Nephron (organoid): ENCODE measurements at regions not wholly inside any gene's neighbourhood (a gene's known extent, or its start where the extent isn't known, plus 50 kb on each side); places are given as distances from the start of the nearest gene placed in this dataset.
"Not testable (repeated sequence)": the region's sequence is repeated elsewhere in the genome, so short reads cannot be mapped to it uniquely, and the experiment has no call there.

Experiments used
- H3K27ac Mint-ChIP-seq, 3 experiments: 2 replicates each; pipeline ENCODE4 v1.8.0; 2020; ENCODE audit warnings: mixed read lengths in 3 of 3, mild to moderate bottlenecking in 2 of 3, moderate library complexity in 1 of 3
- H3K27me3 Mint-ChIP-seq: 2 replicates; pipeline ENCODE4 v1.8.0; 2021; ENCODE audit warnings: low read depth, mild to moderate bottlenecking, moderate library complexity, mixed read lengths
- H3K36me3 Mint-ChIP-seq: 2 replicates; pipeline ENCODE4 v1.8.0; 2020; ENCODE audit warnings: low read depth, mixed read lengths
- H3K4me1 Mint-ChIP-seq: 2 replicates; pipeline ENCODE4 v1.8.0; 2020; ENCODE audit warnings: mixed read lengths
- H3K4me3 Mint-ChIP-seq, 3 experiments: 2 replicates each; pipeline ENCODE4 v1.8.0; 2020; ENCODE audit warnings: mild to moderate bottlenecking in 3 of 3, mixed read lengths in 3 of 3, moderate library complexity in 2 of 3
- H3K9me3 Mint-ChIP-seq: 2 replicates; pipeline ENCODE4 v1.8.0; 2020; ENCODE audit warnings: mixed read lengths
- CTCF ChIP-seq, 3 experiments: fragments of 200-600 bp; sonication (generic); IDR thresholded peaks; one replicate each; pipeline ENCODE4 v1.5.0; 2021; ENCODE audit warnings: antibody characterized with exemption in 3 of 3; ENCODE audit not compliant: unreplicated experiment in 3 of 3

- Mint-ChIP-seq H3K4me1 (peaks cover 61% of the 10 kb centered on the region), H3K27me3 (peaks cover 6% of the 10 kb centered on the region), H3K9me3 (no peaks in the 10 kb centered on the region), H3K36me3 (no peaks in the 10 kb centered on the region), H3K4me3 (peak overlapping the region in 2 of 3 experiments; percentile 13 to 31), H3K27ac (peak overlapping the region; percentile 84 to 95 (median 88))
- no peak for TF ChIP-seq CTCF (IDR thresholded peaks at IDR 0.05; ENCODE audit: unreplicated experiment in 3 of 3)
These were observed 101.3 kb downstream of the SNX5 start for GRCh38 chr20:17867131-17867925.

- no peaks in the 10 kb centered on the region for H3K36me3 Mint-ChIP-seq
- TF ChIP-seq CTCF (IDR thresholded peaks at IDR 0.05; ENCODE audit: unreplicated experiment in 3 of 3), result no peak
- peaks cover 6% of the 10 kb centered on the region for H3K27me3 Mint-ChIP-seq
- no peaks in the 10 kb centered on the region for H3K9me3 Mint-ChIP-seq
- no peak overlapping the region for H3K4me3 Mint-ChIP-seq
- H3K27ac Mint-ChIP-seq, result peak overlapping the region in 2 of 3 experiments; percentile 66 to 88
- H3K4me1 Mint-ChIP-seq, result peaks cover 58% of the 10 kb centered on the region
These were observed 102.2 kb downstream of the SNX5 start for GRCh38 chr20:17866234-17867001.

- H3K4me3 Mint-ChIP-seq, result no peak overlapping the region
- H3K9me3 Mint-ChIP-seq, result no peaks in the 10 kb centered on the region
- H3K27ac Mint-ChIP-seq, result peak overlapping the region; percentile 28 to 57 (median 29)
- H3K27me3 Mint-ChIP-seq, result peaks cover under 1% of the 10 kb centered on the region
- TF ChIP-seq CTCF (IDR thresholded peaks at IDR 0.05; ENCODE audit: unreplicated experiment in 3 of 3), result no peak
- peaks cover 50% of the 10 kb centered on the region for H3K4me1 Mint-ChIP-seq
- no peaks in the 10 kb centered on the region for H3K36me3 Mint-ChIP-seq
These were observed 104.9 kb downstream of the SNX5 start for GRCh38 chr20:17863577-17864292.

- TF ChIP-seq CTCF (IDR thresholded peaks at IDR 0.05; ENCODE audit: unreplicated experiment in 3 of 3), result no peak
- Mint-ChIP-seq H3K27ac (peak overlapping the region in 1 of 3 experiments; percentile 29), H3K36me3 (no peaks in the 10 kb centered on the region), H3K9me3 (no peaks in the 10 kb centered on the region), H3K4me3 (no peak overlapping the region), H3K27me3 (peaks cover 3% of the 10 kb centered on the region), H3K4me1 (peaks cover 45% of the 10 kb centered on the region)
These were observed 105.4 kb downstream of the SNX5 start for GRCh38 chr20:17863209-17863576.

GRCh38 chr20:17862171-17862570, 106.4 kb downstream of the SNX5 start:
- Mint-ChIP-seq H3K27ac (peak overlapping the region in 2 of 3 experiments; percentile 12 to 13), H3K9me3 (no peaks in the 10 kb centered on the region), H3K36me3 (no peaks in the 10 kb centered on the region), H3K4me3 (no peak overlapping the region), H3K4me1 (peaks cover 36% of the 10 kb centered on the region), H3K27me3 (peaks cover 3% of the 10 kb centered on the region)
- no peak for TF ChIP-seq CTCF (IDR thresholded peaks at IDR 0.05; ENCODE audit: unreplicated experiment in 3 of 3)

- H3K36me3 Mint-ChIP-seq, H3K9me3 Mint-ChIP-seq, H3K4me3 Mint-ChIP-seq, H3K27me3 Mint-ChIP-seq: not testable (repeated sequence)
- Mint-ChIP-seq H3K27ac (peak overlapping the region in 1 of 3 experiments; percentile 30), H3K4me1 (peaks cover 33% of the 10 kb centered on the region)
These were observed 107.0 kb downstream of the SNX5 start for GRCh38 chr20:17861620-17862019.
